ENCODE measurements at regions not wholly inside any gene's neighbourhood (a gene's known extent, or its start where the extent isn't known, plus 50 kb on each side); places are given as distances from the start of the nearest gene placed in this dataset.

DNA sequence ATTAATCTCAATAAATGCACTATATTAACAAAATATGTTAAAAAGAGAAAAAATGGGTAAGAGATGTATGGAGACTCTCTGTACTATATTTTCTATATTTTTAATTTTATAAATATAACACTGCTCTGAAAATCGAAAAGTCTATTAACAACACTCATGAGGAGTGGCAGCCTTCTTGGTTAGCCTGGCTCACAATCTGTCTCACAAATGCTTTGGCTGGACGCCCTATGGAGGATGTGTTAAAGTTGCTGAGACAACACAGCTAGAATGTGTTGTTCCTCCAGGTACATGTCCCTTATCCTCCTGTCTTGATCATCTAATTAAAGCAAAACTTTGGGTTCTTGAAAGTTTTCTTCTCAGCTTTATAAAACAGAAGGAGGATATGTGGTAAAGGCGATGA lies 396.6 kb upstream of the PCDH20 start:
- no peak for DNase-seq (ENCODE audit: low spot score)
- TF ChIP-seq, protein P1, sequence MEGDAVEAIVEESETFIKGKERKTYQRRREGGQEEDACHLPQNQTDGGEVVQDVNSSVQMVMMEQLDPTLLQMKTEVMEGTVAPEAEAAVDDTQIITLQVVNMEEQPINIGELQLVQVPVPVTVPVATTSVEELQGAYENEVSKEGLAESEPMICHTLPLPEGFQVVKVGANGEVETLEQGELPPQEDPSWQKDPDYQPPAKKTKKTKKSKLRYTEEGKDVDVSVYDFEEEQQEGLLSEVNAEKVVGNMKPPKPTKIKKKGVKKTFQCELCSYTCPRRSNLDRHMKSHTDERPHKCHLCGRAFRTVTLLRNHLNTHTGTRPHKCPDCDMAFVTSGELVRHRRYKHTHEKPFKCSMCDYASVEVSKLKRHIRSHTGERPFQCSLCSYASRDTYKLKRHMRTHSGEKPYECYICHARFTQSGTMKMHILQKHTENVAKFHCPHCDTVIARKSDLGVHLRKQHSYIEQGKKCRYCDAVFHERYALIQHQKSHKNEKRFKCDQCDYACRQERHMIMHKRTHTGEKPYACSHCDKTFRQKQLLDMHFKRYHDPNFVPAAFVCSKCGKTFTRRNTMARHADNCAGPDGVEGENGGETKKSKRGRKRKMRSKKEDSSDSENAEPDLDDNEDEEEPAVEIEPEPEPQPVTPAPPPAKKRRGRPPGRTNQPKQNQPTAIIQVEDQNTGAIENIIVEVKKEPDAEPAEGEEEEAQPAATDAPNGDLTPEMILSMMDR (IDR thresholded peaks at IDR 0.05; ENCODE audit: extremely low read depth, missing control alignments), result no peak

DNA sequence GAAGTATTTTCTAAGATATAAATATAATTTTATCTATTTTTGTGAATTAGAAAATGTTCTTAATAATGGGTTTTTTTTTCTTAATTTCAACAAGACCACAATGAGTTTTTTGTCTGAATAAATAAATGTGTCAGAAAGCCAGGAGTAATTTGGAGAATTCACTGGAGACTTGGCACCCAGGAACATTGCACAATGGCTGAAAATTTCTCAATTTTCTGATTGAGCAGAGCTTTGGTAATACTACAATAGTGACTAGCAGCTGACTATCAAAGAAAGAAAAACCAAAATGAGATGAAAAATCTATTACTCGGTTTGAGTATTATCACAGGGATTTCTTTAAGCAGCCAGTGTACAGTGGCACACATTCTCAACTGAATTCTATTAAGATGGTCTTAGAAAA lies 394.4 kb upstream of the PCDH20 start:
- TF ChIP-seq, protein P1 (IDR thresholded peaks at IDR 0.05; ENCODE audit: extremely low read depth, missing control alignments), result no peak
- no peak for DNase-seq (ENCODE audit: low spot score)

DNA sequence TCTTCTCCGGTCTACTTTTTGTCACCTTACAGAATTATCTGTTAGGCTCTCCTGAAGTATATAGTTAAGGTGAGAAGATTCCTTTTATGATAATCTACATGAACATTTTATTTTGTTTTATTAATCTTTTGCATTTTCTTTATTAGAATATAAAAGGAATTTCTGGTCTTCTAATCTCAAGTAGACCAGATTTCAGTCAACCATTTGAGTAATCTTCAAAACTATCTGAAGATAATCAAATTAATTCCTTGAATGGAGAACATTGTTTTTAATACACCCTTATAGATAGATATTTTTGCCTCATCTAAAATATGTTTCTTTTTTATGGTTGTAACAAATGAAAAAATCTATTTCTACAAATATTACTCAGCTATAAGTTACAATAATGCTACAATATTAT lies 381.7 kb upstream of the PCDH20 start:
- no peak for DNase-seq (ENCODE audit: low spot score)
- TF ChIP-seq, protein P1 (IDR thresholded peaks at IDR 0.05; ENCODE audit: extremely low read depth, missing control alignments), result no peak

DNA sequence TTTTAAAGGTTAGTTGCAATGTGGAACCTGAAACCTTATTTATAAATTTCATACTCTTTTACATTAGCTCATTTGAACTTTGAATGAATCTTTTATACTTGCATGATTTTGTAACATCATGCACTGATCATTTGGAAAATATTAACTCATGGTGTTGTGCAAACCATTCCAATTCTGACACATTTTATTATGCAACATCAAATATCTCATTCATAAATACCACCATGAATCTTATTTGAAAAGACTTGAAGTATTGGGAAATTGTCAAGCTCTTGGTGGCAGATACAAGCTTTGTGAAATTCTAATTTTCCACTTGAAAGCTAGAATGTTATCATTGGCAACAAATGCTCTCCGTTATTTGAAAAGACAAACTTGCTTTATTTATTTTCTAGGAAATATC lies 379.9 kb upstream of the PCDH20 start:
- TF ChIP-seq, protein P1 (IDR thresholded peaks at IDR 0.05; ENCODE audit: extremely low read depth, missing control alignments), result no peak
- DNase-seq (ENCODE audit: low spot score), result no peak

DNA sequence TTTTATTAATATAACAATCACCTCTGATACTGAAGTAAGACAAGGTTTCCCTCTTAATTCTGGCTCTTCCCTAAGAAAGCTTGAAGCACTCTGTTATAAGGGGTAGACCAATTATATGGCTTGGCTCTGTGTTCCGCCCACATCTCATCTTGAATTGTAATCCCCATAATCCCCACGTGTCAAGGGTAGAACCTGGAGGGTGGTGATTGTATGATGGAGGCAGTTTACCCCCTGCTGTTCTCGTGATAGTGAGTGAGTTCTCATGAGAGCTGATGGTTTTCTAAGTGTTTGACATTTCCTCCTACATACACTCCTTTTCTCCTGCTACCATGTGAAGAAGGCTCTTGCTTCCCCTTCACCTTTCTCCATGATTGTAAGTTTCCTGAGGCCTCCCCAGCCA lies 363.8 kb upstream of the PCDH20 start:
- TF ChIP-seq, protein P1 (IDR thresholded peaks at IDR 0.05; ENCODE audit: extremely low read depth, missing control alignments), result no peak
- DNase-seq (ENCODE audit: low spot score), result no peak

DNA sequence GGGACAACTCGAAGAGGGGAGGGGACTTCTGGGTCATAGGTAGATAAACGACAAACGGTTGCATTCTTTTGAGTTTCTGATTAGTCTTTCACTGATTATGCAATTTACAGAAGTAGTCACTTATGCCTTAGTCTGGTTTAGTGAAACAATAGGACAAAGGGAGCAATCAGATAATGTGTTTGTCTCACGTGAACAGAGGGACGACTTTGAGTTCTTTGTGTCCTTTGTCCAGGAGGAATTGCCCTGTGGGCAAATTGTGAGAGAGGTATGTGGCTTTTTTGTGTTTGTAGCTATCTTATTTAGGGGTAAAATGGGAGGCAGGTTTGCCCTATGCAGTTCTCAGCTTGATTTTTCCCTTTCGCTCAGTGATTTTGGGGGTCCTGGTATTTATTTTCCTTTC lies 362.9 kb upstream of the PCDH20 start:
- DNase-seq (ENCODE audit: low spot score), result no peak
- TF ChIP-seq, protein P1 (IDR thresholded peaks at IDR 0.05; ENCODE audit: extremely low read depth, missing control alignments), result no peak

DNA sequence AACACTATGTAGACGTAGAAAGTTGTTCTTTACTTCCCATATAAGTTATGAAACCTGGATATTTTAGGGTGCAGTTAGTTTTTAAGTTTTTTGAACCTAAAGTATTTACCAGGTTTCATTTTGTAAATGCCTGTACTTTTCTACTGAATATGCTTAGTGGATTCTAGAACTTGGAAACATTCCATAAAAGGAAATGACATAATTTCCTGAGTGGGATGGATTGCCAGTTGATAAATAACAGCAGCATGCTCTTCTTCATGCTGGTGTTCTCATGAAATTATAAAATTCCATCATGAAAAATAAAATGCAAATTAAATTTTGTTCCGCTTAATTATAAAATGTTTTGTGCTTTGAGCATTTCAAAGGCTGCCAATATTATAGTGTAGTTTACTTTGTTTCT lies 362.2 kb upstream of the PCDH20 start:
- TF ChIP-seq, protein P1 (IDR thresholded peaks at IDR 0.05; ENCODE audit: extremely low read depth, missing control alignments), result no peak
- no peak for DNase-seq (ENCODE audit: low spot score)
